ENCODE measurements at regions not wholly inside any gene's neighbourhood (a gene's known extent, or its start where the extent isn't known, plus 50 kb on each side); places are given as distances from the start of the nearest gene placed in this dataset.

DNA sequence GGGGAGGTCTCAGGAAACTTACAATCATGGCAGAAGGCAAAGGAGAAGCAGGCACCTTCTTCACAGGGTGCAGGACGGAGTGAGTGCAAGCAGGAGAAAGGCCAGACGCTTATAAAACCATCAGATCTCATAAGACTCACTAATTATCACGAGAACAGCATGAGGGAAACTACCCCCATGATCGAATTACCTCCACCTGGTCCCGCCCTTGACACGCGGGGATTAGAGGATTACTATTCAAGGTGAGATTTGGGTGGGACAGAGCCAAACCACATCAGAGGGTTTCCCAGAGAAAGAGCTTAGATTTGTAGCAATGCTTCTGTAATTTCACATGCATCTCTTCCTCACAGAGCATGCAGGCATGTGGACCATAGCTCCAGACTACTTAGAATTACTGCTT, 615.7 kb upstream of the UBE2E2 start:
- Histone ChIP-seq H3K9ac (ENCODE audit: extremely low read depth, insufficient read length, low read length) (no peak overlapping the region), H2BK12ac (ENCODE audit: insufficient read length, low read depth, low read length) (no peak overlapping the region), H2BK5ac (ENCODE audit: insufficient read length, low read length) (no peak overlapping the region), H2BK20ac (ENCODE audit: low read depth, low read length, poor library complexity, severe bottlenecking) (no peak overlapping the region), H2BK120ac (ENCODE audit: low read depth, low read length, poor library complexity, severe bottlenecking) (no peak overlapping the region), H3T11ph (ENCODE audit: low read length) (no peak overlapping the region), H3K23me2 (ENCODE audit: insufficient read length, low read depth, low read length, poor library complexity, severe bottlenecking) (no peaks in the 10 kb centered on the region), H3K27ac (ENCODE audit: insufficient read length, low read depth, low read length) (no peak overlapping the region), H3K79me2 (ENCODE audit: insufficient read depth, low read length) (no peaks in the 10 kb centered on the region), H3K4me1 (ENCODE audit: insufficient read depth, low read length) (no peaks in the 10 kb centered on the region; the same call in 1 of the 2 replicates), H3K9me3 (ENCODE audit: control insufficient read depth, low read depth, low read length) (no peaks in the 10 kb centered on the region), H2AK5ac (ENCODE audit: insufficient read length, low read length) (no peak overlapping the region), H4K5ac (ENCODE audit: insufficient read length, low read depth, low read length) (no peak overlapping the region), H4K20me1 (ENCODE audit: control insufficient read depth, insufficient read depth, insufficient read length) (no peaks in the 10 kb centered on the region), H3K4me2 (ENCODE audit: insufficient read depth, insufficient read length, low read length) (no peak overlapping the region), H3K18ac (ENCODE audit: insufficient read length, low read depth, low read length) (no peak overlapping the region), H3K79me1 (ENCODE audit: insufficient read depth, low read depth, low read length, poor library complexity, severe bottlenecking) (no peaks in the 10 kb centered on the region), H3K14ac (ENCODE audit: insufficient read depth, low read length) (no peak overlapping the region), H3K56ac (ENCODE audit: insufficient read length, low read depth, low read length) (no peak overlapping the region), H2BK15ac (ENCODE audit: low read depth, low read length) (no peak overlapping the region), H3K23ac (ENCODE audit: insufficient read length, low read depth, low read length) (no peak overlapping the region), H3K4ac (ENCODE audit: low read depth, low read length) (no peak overlapping the region), H2AFZ (ENCODE audit: low read length) (peak overlapping the region; percentile 16), H4K91ac (ENCODE audit: insufficient read length, low read depth, low read length) (no peak overlapping the region), H3K27me3 (ENCODE audit: insufficient read depth, low read length) (no peaks in the 10 kb centered on the region), H4K8ac (replicated peaks; ENCODE audit: insufficient read length, low read depth, low read length) (no peak overlapping the region)
- no peaks in the 10 kb centered on the region for H3K9me3 Mint-ChIP-seq
- no peaks in the 10 kb centered on the region for H3K27me3 Mint-ChIP-seq (ENCODE audit: low read depth)
- no CpG with 5 or more reads among the region's 7 CpGs for WGBS (ENCODE audit: extremely low coverage, insufficient read length, low lambda C conversion rate)
- H3K4me3 Mint-ChIP-seq = no peak overlapping the region
- no peaks in the 10 kb centered on the region for H3K36me3 Mint-ChIP-seq (ENCODE audit: insufficient read depth in 1 of 3, low read depth in 3 of 3)
- TF ChIP-seq, protein P1, sequence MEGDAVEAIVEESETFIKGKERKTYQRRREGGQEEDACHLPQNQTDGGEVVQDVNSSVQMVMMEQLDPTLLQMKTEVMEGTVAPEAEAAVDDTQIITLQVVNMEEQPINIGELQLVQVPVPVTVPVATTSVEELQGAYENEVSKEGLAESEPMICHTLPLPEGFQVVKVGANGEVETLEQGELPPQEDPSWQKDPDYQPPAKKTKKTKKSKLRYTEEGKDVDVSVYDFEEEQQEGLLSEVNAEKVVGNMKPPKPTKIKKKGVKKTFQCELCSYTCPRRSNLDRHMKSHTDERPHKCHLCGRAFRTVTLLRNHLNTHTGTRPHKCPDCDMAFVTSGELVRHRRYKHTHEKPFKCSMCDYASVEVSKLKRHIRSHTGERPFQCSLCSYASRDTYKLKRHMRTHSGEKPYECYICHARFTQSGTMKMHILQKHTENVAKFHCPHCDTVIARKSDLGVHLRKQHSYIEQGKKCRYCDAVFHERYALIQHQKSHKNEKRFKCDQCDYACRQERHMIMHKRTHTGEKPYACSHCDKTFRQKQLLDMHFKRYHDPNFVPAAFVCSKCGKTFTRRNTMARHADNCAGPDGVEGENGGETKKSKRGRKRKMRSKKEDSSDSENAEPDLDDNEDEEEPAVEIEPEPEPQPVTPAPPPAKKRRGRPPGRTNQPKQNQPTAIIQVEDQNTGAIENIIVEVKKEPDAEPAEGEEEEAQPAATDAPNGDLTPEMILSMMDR (conservative IDR thresholded peaks at IDR 0.05) = no peak
- no peak for DNase-seq
- no peak overlapping the region for H3K27ac Mint-ChIP-seq
- peaks cover 8 to 13% of the 10 kb centered on the region in 2 experiments for H3K4me1 Mint-ChIP-seq
